H1 (cell line): ENCODE measurements at regions not wholly inside any gene's neighbourhood (a gene's known extent, or its start where the extent isn't known, plus 50 kb on each side); places are given as distances from the start of the nearest gene placed in this dataset.

Experiments
- CTCF ChIA-PET: fragments of 300-600 bp; sonication (Branson Sonifier 250); formaldehyde crosslinking; loops from one replicate; lab custom pipeline; 2021; ENCODE audit not compliant: partially characterized antibody; lab: Charles Lee
- POLR2A ChIA-PET: fragments of 300-600 bp; sonication (Branson Sonifier 250); formaldehyde crosslinking; loops from one replicate; lab custom pipeline; 2021; ENCODE audit warnings: inconsistent platforms; ENCODE audit not compliant: partially characterized antibody; lab: Charles Lee
- DNase-seq, 2 experiments: peaks; one replicate each; pipeline versions ENCODE4 v3.0.0 to v3.0.0-alpha.2; 2010 to 2022; ENCODE audit warnings: low spot score in 2 of 2, low read depth in 1 of 2, mixed read lengths in 1 of 2
- FAIRE-seq: peaks from 2 replicates; lab custom pipeline; 2011; peaks lifted over from hg19 to GRCh38; lab: Jason Lieb, UNC
- H2AFZ ChIP-seq: 2 replicates; pipeline ENCODE4 v1.8.1; 2012; ENCODE audit warnings: low read length, inconsistent platforms
- H2AK5ac ChIP-seq: 2 replicates; pipeline ENCODE4 v1.6.1; 2013; ENCODE audit warnings: low read depth, low read length
- H2BK120ac ChIP-seq: replicated peaks from 2 replicates; pipeline ENCODE3; 2013; ENCODE audit warnings: low read depth, low read length, inconsistent platforms
- H2BK12ac ChIP-seq: 2 replicates; pipeline ENCODE4 v1.6.1; 2013; ENCODE audit warnings: low read depth, low read length
- H2BK15ac ChIP-seq: 2 replicates; pipeline ENCODE4 v1.6.1; 2013; ENCODE audit warnings: low read length
- H2BK20ac ChIP-seq: 2 replicates; pipeline ENCODE4 v1.6.1; 2013; ENCODE audit warnings: low read length
- H2BK5ac ChIP-seq: 2 replicates; pipeline ENCODE4 v1.6.1; 2013; ENCODE audit warnings: low read depth, low read length
- H3K14ac ChIP-seq: 2 replicates; pipeline ENCODE4 v1.6.1; 2013; ENCODE audit warnings: inconsistent platforms; ENCODE audit not compliant: insufficient read length
- H3K18ac ChIP-seq: 2 replicates; pipeline ENCODE4 v1.6.1; 2013; ENCODE audit warnings: low read length; ENCODE audit errors: extremely low read depth
- H3K23ac ChIP-seq: 2 replicates; pipeline ENCODE4 v1.6.1; 2013; ENCODE audit warnings: inconsistent platforms; ENCODE audit not compliant: insufficient read length
- H3K23me2 ChIP-seq: 2 replicates; pipeline ENCODE4 v1.6.1; 2013; ENCODE audit warnings: low read depth, low read length
- H3K27ac ChIP-seq: 2 replicates; pipeline ENCODE4 v1.6.1; 2011; ENCODE audit warnings: low read depth, low read length, inconsistent platforms
- H3K27me3 ChIP-seq, 4 experiments: replicated peaks in 1 of 4; 1 replicate in 1 of 4; 2 replicates in 3 of 4; pipeline versions ENCODE4 v1.6.1 to v1.8.1; 2011 to 2013; ENCODE audit warnings: low read length in 3 of 4, mild to moderate bottlenecking in 3 of 4, inconsistent platforms in 2 of 4, mixed read lengths in 2 of 4, moderate library complexity in 1 of 4; ENCODE audit not compliant: control insufficient read depth in 3 of 4, insufficient read depth in 3 of 4; ENCODE audit errors: extremely low read depth in 1 of 4
- H3K36me3 ChIP-seq, 4 experiments: 2 replicates each; pipeline versions ENCODE4 v1.6.1 to v1.8.1; 2011 to 2013; ENCODE audit warnings: mild to moderate bottlenecking in 4 of 4, low read length in 3 of 4, moderate library complexity in 2 of 4, control low read depth in 1 of 4, inconsistent platforms in 1 of 4; ENCODE audit not compliant: insufficient read depth in 4 of 4, control insufficient read depth in 2 of 4
- H3K4ac ChIP-seq: replicated peaks from 2 replicates; pipeline ENCODE3; 2013; ENCODE audit warnings: low read length, low read depth, mixed read lengths, inconsistent platforms; ENCODE audit not compliant: insufficient read length
- H3K4me1 ChIP-seq, 4 experiments: replicated peaks in 1 of 4; 1 replicate in 1 of 4; 2 replicates in 3 of 4; pipeline versions ENCODE4 v1.6.1 to v1.8.1; 2011 to 2013; ENCODE audit warnings: low read length in 3 of 4, inconsistent platforms in 2 of 4, mixed read lengths in 1 of 4; ENCODE audit not compliant: insufficient read depth in 4 of 4, control insufficient read depth in 3 of 4
- H3K4me2 ChIP-seq, 2 experiments: 2 replicates each; pipeline versions ENCODE4 v1.6.1 to v1.8.1; 2011 to 2013; ENCODE audit warnings: low read depth in 2 of 2, low read length in 2 of 2, control low read depth in 1 of 2, inconsistent platforms in 1 of 2, mild to moderate bottlenecking in 1 of 2; ENCODE audit not compliant: insufficient read depth in 1 of 2
- H3K4me3 ChIP-seq, 4 experiments: fragments of 200-600, 300-600 bp in 1 of 4; sonication (generic), shearing (Covaris generic), sonication (Bioruptor Twin) in 1 of 4; 2 replicates each; pipeline versions ENCODE4 v1.5.1 to v1.8.1; 2011 to 2016; ENCODE audit warnings: low read length in 4 of 4, low read depth in 3 of 4, control low read depth in 2 of 4, inconsistent platforms in 2 of 4, mild to moderate bottlenecking in 2 of 4, mixed read lengths in 1 of 4, moderate library complexity in 1 of 4; ENCODE audit not compliant: insufficient read depth in 2 of 4; ENCODE audit errors: extremely low read depth in 1 of 4
- H3K56ac ChIP-seq: replicated peaks from 2 replicates; pipeline ENCODE3; 2013; ENCODE audit warnings: low read depth, mild to moderate bottlenecking, mixed read lengths, low read length, inconsistent platforms; ENCODE audit not compliant: insufficient read length
- H3K79me1 ChIP-seq: 2 replicates; pipeline ENCODE4 v1.6.1; 2013; ENCODE audit warnings: low read depth, low read length, control low read depth
- H3K79me2 ChIP-seq, 2 experiments: 2 replicates each; pipeline versions ENCODE4 v1.6.1 to v1.8.1; 2012 to 2013; ENCODE audit warnings: low read length in 2 of 2, mild to moderate bottlenecking in 2 of 2, inconsistent platforms in 1 of 2; ENCODE audit not compliant: insufficient read depth in 2 of 2, control insufficient read depth in 1 of 2
- H3K9ac ChIP-seq, 4 experiments: replicated peaks in 1 of 4; 1 replicate in 1 of 4; 2 replicates in 3 of 4; pipeline versions ENCODE4 v1.6.1 to v1.8.1; 2011 to 2013; ENCODE audit warnings: low read depth in 3 of 4, low read length in 3 of 4, control low read depth in 2 of 4, mild to moderate bottlenecking in 2 of 4, moderate library complexity in 2 of 4, inconsistent platforms in 1 of 4; ENCODE audit errors: extremely low read depth in 1 of 4
- H3K9me3 ChIP-seq, 2 experiments: 2 replicates each; pipeline versions ENCODE4 v1.6.1 to v1.8.1; 2012 to 2013; ENCODE audit warnings: mild to moderate bottlenecking in 2 of 2, moderate library complexity in 2 of 2, control low read depth in 1 of 2, inconsistent platforms in 1 of 2, low read depth in 1 of 2, low read length in 1 of 2, mixed read lengths in 1 of 2; ENCODE audit not compliant: insufficient read depth in 2 of 2
- H4K20me1 ChIP-seq, 2 experiments: replicated peaks in 1 of 2; 2 replicates each; pipeline versions ENCODE3 to v1.8.1; 2011 to 2013; ENCODE audit warnings: inconsistent platforms in 2 of 2, low read length in 2 of 2, mild to moderate bottlenecking in 1 of 2; ENCODE audit not compliant: insufficient read depth in 2 of 2, control insufficient read depth in 1 of 2
- H4K5ac ChIP-seq: 2 replicates; pipeline ENCODE4 v1.6.1; 2013; ENCODE audit warnings: low read length, low read depth, mixed read lengths, inconsistent platforms; ENCODE audit not compliant: insufficient read length
- H4K8ac ChIP-seq: 2 replicates; pipeline ENCODE4 v1.8.0; 2013; ENCODE audit warnings: mild to moderate bottlenecking, moderate library complexity, low read length, inconsistent platforms; ENCODE audit not compliant: insufficient read depth; ENCODE audit errors: extremely low read depth
- H4K91ac ChIP-seq: replicated peaks from 2 replicates; pipeline ENCODE3; 2013; ENCODE audit warnings: low read length, mixed read lengths, inconsistent platforms; ENCODE audit not compliant: insufficient read length
- CHD1 ChIP-seq: IDR thresholded peaks from 2 replicates; pipeline ENCODE4 v1.6.1; 2012; ENCODE audit warnings: low read depth, low read length, improper control_type of control experiment
- CREB1 ChIP-seq: IDR thresholded peaks from 2 replicates; pipeline ENCODE4 v1.6.1; 2012; ENCODE audit warnings: inconsistent platforms
- POLR2AphosphoS5 ChIP-seq: IDR thresholded peaks from 2 replicates; pipeline ENCODE4 v1.6.1; 2011; ENCODE audit warnings: low read depth, low read length
- SIRT6 ChIP-seq: IDR thresholded peaks from one replicate; pipeline ENCODE4 v1.7.1; 2012; ENCODE audit warnings: low read length, inconsistent platforms
- TBP ChIP-seq: IDR thresholded peaks from 2 replicates; pipeline ENCODE4 v1.6.1; 2011; ENCODE audit warnings: low read depth, low read length, improper control_type of control experiment
- WGBS, 2 experiments: shearing (Covaris generic) in 1 of 2; methylation state at CpG; one replicate each; pipeline versions ENCODE4 v1.1.6 to v1.1.7; 2013 to 2015; ENCODE audit warnings: low lambda C conversion rate in 2 of 2, mixed read lengths in 2 of 2, inconsistent platforms in 1 of 2, low coverage in 1 of 2, missing lambda C conversion rate in 1 of 2; ENCODE audit not compliant: insufficient replicate concordance in 2 of 2, insufficient coverage in 1 of 2, insufficient read length in 1 of 2; ENCODE audit errors: extremely low coverage in 1 of 2, missing lambda C conversion rate in 1 of 2; 5-methylcytosine and 5-hydroxymethylcytosine counted together

DNA sequence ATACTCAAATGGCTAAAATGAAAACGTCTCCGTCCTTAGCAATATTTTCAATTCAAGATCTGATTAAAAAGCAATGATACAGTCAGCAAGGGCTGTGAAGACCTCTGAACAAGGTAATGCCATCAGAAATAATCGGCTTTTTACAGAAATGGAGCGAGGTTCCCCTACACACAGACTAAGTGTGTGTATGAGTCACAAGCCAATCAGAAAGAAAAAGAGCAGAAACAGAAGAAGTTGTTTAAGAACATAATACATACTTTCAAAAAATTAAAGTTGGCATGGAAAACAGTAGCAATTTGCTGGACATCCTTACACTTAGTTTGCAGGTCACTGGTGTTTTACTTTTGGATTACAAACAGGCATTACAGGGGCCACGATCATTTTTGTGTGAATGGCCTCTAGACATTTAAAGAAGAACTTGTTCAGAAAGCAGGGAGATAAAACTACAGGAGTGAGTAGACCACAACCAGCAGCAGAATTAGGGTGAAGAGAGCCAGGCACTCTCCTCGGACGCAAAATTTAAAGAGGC is 350.0 kb upstream of the RUNX1 start:
- no peak for FAIRE-seq
- no peak overlapping the region for H4K5ac ChIP-seq

More for the DNA sequence above, 350.0 kb upstream of the RUNX1 start:
- WGBS, 2 experiments, result 87% methylated on average over 7 of the region's 7 CpGs; no CpG with 5 or more reads in 1 of the 2 experiments
- Histone ChIP-seq H3K23me2 (no peaks in the 10 kb centered on the region; the same call in 1 of the 2 replicates), H3K36me3 (no peaks in the 10 kb centered on the region), H3K4me3 (no peak overlapping the region), H2BK5ac (no peak overlapping the region), H2BK20ac (no peak overlapping the region), H3K4me2 (no peak overlapping the region), H3K79me1 (no peaks in the 10 kb centered on the region), H3K9me3 (no peaks in the 10 kb centered on the region), H3K18ac (no peak overlapping the region), H3K27me3 (no peaks in the 10 kb centered on the region), H3K56ac (no peak overlapping the region), H2AFZ (no peak overlapping the region), H4K20me1 (no peaks in the 10 kb centered on the region), H3K14ac (no peak overlapping the region), H2BK12ac (no peak overlapping the region), H3K4ac (no peak overlapping the region), H2BK120ac (no peak overlapping the region), H3K4me1 (peaks cover 0 to 6% (median under 1%) of the 10 kb centered on the region in 4 experiments; a peak in 3 of 7 replicates), H3K9ac (no peak overlapping the region), H3K79me2 (no peaks in the 10 kb centered on the region), H4K8ac (no peak overlapping the region), H3K23ac (no peak overlapping the region), H4K91ac (no peak overlapping the region), H2BK15ac (no peak overlapping the region), H3K27ac (no peak overlapping the region), H2AK5ac (no peak overlapping the region)
- no peak for DNase-seq
- POLR2A ChIA-PET, result no interaction called here
- CTCF ChIA-PET, result interaction anchor here (0.9 to 3.2 kb wide), 7 partner anchors 10 to 450 kb away, joined by 3 to 13 read pairs (median 4); no protein-coding TSS in a partner anchor
- TF ChIP-seq SIRT6 (no peak), CHD1 (no peak), CREB1 (no peak), POLR2AphosphoS5 (no peak), TBP (no peak)
